DOHH2 (cell line): ENCODE measurements at regions not wholly inside any gene's neighbourhood (a gene's known extent, or its start where the extent isn't known, plus 50 kb on each side); places are given as distances from the start of the nearest gene placed in this dataset.

ENCODE experiments used
- H3F3A ChIP-seq: fragments of 200-600 bp; sonication (generic), shearing (Covaris generic); 2 replicates; pipeline ENCODE4 v1.6.0; 2016; ENCODE audit warnings: antibody characterized with exemption, mild to moderate bottlenecking; ENCODE audit not compliant: control insufficient read depth, insufficient read depth
- H3K27ac ChIP-seq: fragments of 200-600 bp; sonication (generic); 2 replicates; pipeline ENCODE4 v1.5.1; 2014; ENCODE audit warnings: low read depth, mild to moderate bottlenecking, low read length, moderate library complexity
- H3K27me3 ChIP-seq: fragments of 200-600 bp; sonication (generic); 2 replicates; pipeline ENCODE4 v1.6.1; 2014; ENCODE audit warnings: mild to moderate bottlenecking, low read length, mixed read lengths; ENCODE audit not compliant: control insufficient read depth
- H3K36me3 ChIP-seq: fragments of 200-600 bp; sonication (generic); 2 replicates; pipeline ENCODE4 v1.6.1; 2014; ENCODE audit warnings: mild to moderate bottlenecking, low read length, moderate library complexity, mixed read lengths; ENCODE audit not compliant: control insufficient read depth
- H3K4me1 ChIP-seq: fragments of 200-600 bp; sonication (generic); 2 replicates; pipeline ENCODE4 v1.6.1; 2014; ENCODE audit warnings: mild to moderate bottlenecking, low read length, mixed read lengths; ENCODE audit not compliant: control insufficient read depth
- H3K4me2 ChIP-seq: fragments of 200-600 bp; sonication (generic); 2 replicates; pipeline ENCODE4 v1.6.0; 2014; ENCODE audit warnings: mild to moderate bottlenecking, low read length, moderate library complexity
- H3K4me3 ChIP-seq: fragments of 200-600 bp; sonication (generic); 2 replicates; pipeline ENCODE4 v1.5.1; 2014; ENCODE audit warnings: mild to moderate bottlenecking, low read length, mixed read lengths
- H3K79me2 ChIP-seq: fragments of 200-600 bp; sonication (generic); 2 replicates; pipeline ENCODE4 v1.6.1; 2014; ENCODE audit warnings: mild to moderate bottlenecking, low read length, mixed read lengths; ENCODE audit not compliant: control insufficient read depth
- H3K9me2 ChIP-seq: fragments of 200-600 bp; sonication (generic); replicated peaks from 2 replicates; pipeline ENCODE4 v1.6.1; 2014; ENCODE audit warnings: mild to moderate bottlenecking, low read length, mixed read lengths; ENCODE audit not compliant: control insufficient read depth
- H3K9me3 ChIP-seq: fragments of 200-600 bp; sonication (generic); 2 replicates; pipeline ENCODE4 v1.6.1; 2014; ENCODE audit warnings: antibody characterized with exemption, low read length, mixed read lengths; ENCODE audit not compliant: control insufficient read depth, insufficient read depth
- H4K20me1 ChIP-seq: fragments of 200-600 bp; sonication (generic); 2 replicates; pipeline ENCODE4 v1.6.0; 2014; ENCODE audit warnings: low read depth, mild to moderate bottlenecking, antibody characterized with exemption, low read length, moderate library complexity; ENCODE audit not compliant: control insufficient read depth, insufficient read depth
- CTCF ChIP-seq: fragments of 200-600 bp; sonication (generic); IDR thresholded peaks from one replicate; pipeline ENCODE4 v1.5.1; 2014; ENCODE audit warnings: antibody characterized with exemption, mild to moderate bottlenecking, low read depth, low read length; ENCODE audit not compliant: poor library complexity, severe bottlenecking
- EZH2phosphoT487 ChIP-seq: fragments of 200-600 bp; sonication (generic); IDR thresholded peaks from 2 replicates; pipeline ENCODE4 v1.6.1; 2017; ENCODE audit warnings: borderline replicate concordance, mild to moderate bottlenecking, antibody characterized with exemption, low read length, moderate library complexity, mixed read lengths

GRCh38 chr9:90175257-90175656 lies 467.4 kb downstream of the DIRAS2 start:
- Histone ChIP-seq H3K79me2 (no peaks in the 10 kb centered on the region), H3K9me2 (no peaks in the 10 kb centered on the region), H3K4me1 (no peaks in the 10 kb centered on the region), H3K27ac (no peak overlapping the region), H3K4me3 (no peak overlapping the region), H3F3A (no peaks in the 10 kb centered on the region), H3K27me3 (no peaks in the 10 kb centered on the region), H3K9me3 (no peaks in the 10 kb centered on the region), H3K36me3 (no peaks in the 10 kb centered on the region), H4K20me1 (no peaks in the 10 kb centered on the region), H3K4me2 (no peak overlapping the region)
- TF ChIP-seq CTCF, result no peak
- TF ChIP-seq EZH2phosphoT487, result no peak

DNA sequence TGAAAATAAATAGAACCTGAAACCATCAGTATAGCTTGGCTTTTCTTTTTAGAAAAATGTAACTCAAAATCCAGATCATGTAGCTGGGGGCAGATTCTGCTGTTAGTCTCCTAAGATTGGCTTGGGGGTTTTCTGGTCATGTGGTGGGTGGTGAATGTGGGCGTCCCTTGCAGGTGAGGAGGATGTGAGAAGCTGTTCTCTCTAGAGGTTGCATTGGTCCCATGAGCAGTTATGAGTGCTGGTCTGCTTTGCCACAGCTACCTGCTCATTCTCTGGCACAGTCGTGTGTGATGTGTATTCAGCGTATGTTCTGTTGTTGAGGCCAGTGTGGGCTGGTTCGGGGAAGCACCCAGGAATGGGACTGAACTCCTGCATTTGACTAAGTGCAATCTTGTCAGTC lies 466.8 kb downstream of the DIRAS2 start:
- no peaks in the 10 kb centered on the region for H3F3A ChIP-seq
- H3K36me3 ChIP-seq, result no peaks in the 10 kb centered on the region
- H3K27ac ChIP-seq, result no peak overlapping the region
- H3K9me3 ChIP-seq, result no peaks in the 10 kb centered on the region
- H3K4me2 ChIP-seq, result no peak overlapping the region
- H4K20me1 ChIP-seq, result no peaks in the 10 kb centered on the region
- no peak for TF ChIP-seq CTCF
- TF ChIP-seq EZH2phosphoT487, result no peak
- no peak overlapping the region for H3K4me3 ChIP-seq
- no peaks in the 10 kb centered on the region for H3K9me2 ChIP-seq
- no peaks in the 10 kb centered on the region; the same call in 1 of the 2 replicates for H3K27me3 ChIP-seq
- H3K79me2 ChIP-seq, result no peaks in the 10 kb centered on the region
- H3K4me1 ChIP-seq, result no peaks in the 10 kb centered on the region

GRCh38 chr9:90176901-90177300 lies 465.7 kb downstream of the DIRAS2 start:
- Histone ChIP-seq H4K20me1 (no peaks in the 10 kb centered on the region), H3K4me2 (no peak overlapping the region), H3K36me3 (no peaks in the 10 kb centered on the region), H3K4me1 (no peaks in the 10 kb centered on the region), H3K9me3 (no peaks in the 10 kb centered on the region), H3K79me2 (no peaks in the 10 kb centered on the region), H3K9me2 (no peaks in the 10 kb centered on the region), H3K27me3 (no peaks in the 10 kb centered on the region; the same call in 1 of the 2 replicates), H3K27ac (no peak overlapping the region), H3K4me3 (no peak overlapping the region), H3F3A (no peaks in the 10 kb centered on the region)
- TF ChIP-seq CTCF (no peak), EZH2phosphoT487 (no peak)

GRCh38 chr9:90180381-90180780 lies 462.2 kb downstream of the DIRAS2 start:
- H3K36me3 ChIP-seq, result no peaks in the 10 kb centered on the region
- no peaks in the 10 kb centered on the region for H3K79me2 ChIP-seq
- H3K27me3 ChIP-seq, result no peaks in the 10 kb centered on the region; the same call in 1 of the 2 replicates
- no peak overlapping the region for H3K27ac ChIP-seq
- H4K20me1 ChIP-seq, result no peaks in the 10 kb centered on the region
- H3K9me2 ChIP-seq, result no peaks in the 10 kb centered on the region
- no peaks in the 10 kb centered on the region for H3K9me3 ChIP-seq
- no peak overlapping the region for H3K4me2 ChIP-seq
- TF ChIP-seq EZH2phosphoT487, result no peak
- no peak for TF ChIP-seq CTCF
- no peaks in the 10 kb centered on the region for H3F3A ChIP-seq
- H3K4me3 ChIP-seq, result no peak overlapping the region
- no peaks in the 10 kb centered on the region for H3K4me1 ChIP-seq
